ENCODE measurements at regions not wholly inside any gene's neighbourhood (a gene's known extent, or its start where the extent isn't known, plus 50 kb on each side); places are given as distances from the start of the nearest gene placed in this dataset.

- H3K36me3 ChIP-seq: no peaks in the 10 kb centered on the region
- no peaks in the 10 kb centered on the region for H3K9me3 ChIP-seq
- no peaks in the 10 kb centered on the region for H3K4me1 ChIP-seq (replicated peaks)
- intact Hi-C loops (cut with DNase I): no loop called here
- no peak overlapping the region for H3K27ac ChIP-seq
- WGBS: 88% methylated on average over 4 of the region's 4 CpGs
- H3K4me3 ChIP-seq: no peak overlapping the region
- no peak for TF ChIP-seq POLR2AphosphoS5 (IDR thresholded peaks at IDR 0.05)
- TF ChIP-seq, protein P1, sequence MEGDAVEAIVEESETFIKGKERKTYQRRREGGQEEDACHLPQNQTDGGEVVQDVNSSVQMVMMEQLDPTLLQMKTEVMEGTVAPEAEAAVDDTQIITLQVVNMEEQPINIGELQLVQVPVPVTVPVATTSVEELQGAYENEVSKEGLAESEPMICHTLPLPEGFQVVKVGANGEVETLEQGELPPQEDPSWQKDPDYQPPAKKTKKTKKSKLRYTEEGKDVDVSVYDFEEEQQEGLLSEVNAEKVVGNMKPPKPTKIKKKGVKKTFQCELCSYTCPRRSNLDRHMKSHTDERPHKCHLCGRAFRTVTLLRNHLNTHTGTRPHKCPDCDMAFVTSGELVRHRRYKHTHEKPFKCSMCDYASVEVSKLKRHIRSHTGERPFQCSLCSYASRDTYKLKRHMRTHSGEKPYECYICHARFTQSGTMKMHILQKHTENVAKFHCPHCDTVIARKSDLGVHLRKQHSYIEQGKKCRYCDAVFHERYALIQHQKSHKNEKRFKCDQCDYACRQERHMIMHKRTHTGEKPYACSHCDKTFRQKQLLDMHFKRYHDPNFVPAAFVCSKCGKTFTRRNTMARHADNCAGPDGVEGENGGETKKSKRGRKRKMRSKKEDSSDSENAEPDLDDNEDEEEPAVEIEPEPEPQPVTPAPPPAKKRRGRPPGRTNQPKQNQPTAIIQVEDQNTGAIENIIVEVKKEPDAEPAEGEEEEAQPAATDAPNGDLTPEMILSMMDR (IDR thresholded peaks at IDR 0.05): no peak
- DNase-seq (ENCODE audit: low spot score): no peak
- no peaks in the 10 kb centered on the region for H3K27me3 ChIP-seq (replicated peaks; ENCODE audit: insufficient read depth)
Observed at GRCh38 chr13:40208517-40208916, 457.9 kb downstream of the FOXO1 start.

GRCh38 chr13:40210865-40211585 is 455.4 kb downstream of the FOXO1 start:
- intact Hi-C loops (cut with DNase I): no loop called here

GRCh38 chr13:40211586-40211968 is 454.9 kb downstream of the FOXO1 start:
- TF ChIP-seq POLR2AphosphoS5 (IDR thresholded peaks at IDR 0.05): no peak
- TF ChIP-seq POLR2A (IDR thresholded peaks at IDR 0.05): no peak
- TF ChIP-seq, protein P1 (IDR thresholded peaks at IDR 0.05): no peak
- intact Hi-C loops (cut with DNase I): no loop called here
- 89% methylated on average over 3 of the region's 3 CpGs for WGBS

More at GRCh38 chr13:40210865-40211585, 455.4 kb downstream of the FOXO1 start:
- H3K4me3 ChIP-seq: no peak overlapping the region
- 52% methylated on average over 4 of the region's 4 CpGs for WGBS
- no peaks in the 10 kb centered on the region for H3K9me3 ChIP-seq
- no peaks in the 10 kb centered on the region for H3K4me1 ChIP-seq (replicated peaks)
- H3K27me3 ChIP-seq (replicated peaks; ENCODE audit: insufficient read depth): no peaks in the 10 kb centered on the region
- no peak overlapping the region for H3K27ac ChIP-seq
- TF ChIP-seq POLR2A (IDR thresholded peaks at IDR 0.05) (no peak), POLR2AphosphoS5 (IDR thresholded peaks at IDR 0.05) (no peak)
- TF ChIP-seq, protein P1 (IDR thresholded peaks at IDR 0.05): no peak
- no peaks in the 10 kb centered on the region for H3K36me3 ChIP-seq
- no peak for DNase-seq (ENCODE audit: low spot score)

GRCh38 chr13:40213779-40214178 is 452.7 kb downstream of the FOXO1 start:
- Histone ChIP-seq H3K4me3 (no peak overlapping the region), H3K27me3 (replicated peaks; ENCODE audit: insufficient read depth) (no peaks in the 10 kb centered on the region), H3K4me1 (replicated peaks) (no peaks in the 10 kb centered on the region), H3K9me3 (no peaks in the 10 kb centered on the region), H3K27ac (no peak overlapping the region), H3K36me3 (no peaks in the 10 kb centered on the region)
- intact Hi-C loops (cut with DNase I): no loop called here
- TF ChIP-seq, protein P1 (IDR thresholded peaks at IDR 0.05): no peak
- no peak for DNase-seq (ENCODE audit: low spot score)

More at GRCh38 chr13:40211586-40211968, 454.9 kb downstream of the FOXO1 start:
- no peaks in the 10 kb centered on the region for H3K4me1 ChIP-seq (replicated peaks)
- no peaks in the 10 kb centered on the region for H3K9me3 ChIP-seq
- no peaks in the 10 kb centered on the region for H3K27me3 ChIP-seq (replicated peaks; ENCODE audit: insufficient read depth)
- H3K27ac ChIP-seq: no peak overlapping the region
- no peak for DNase-seq (ENCODE audit: low spot score)
- no peaks in the 10 kb centered on the region for H3K36me3 ChIP-seq
- H3K4me3 ChIP-seq: no peak overlapping the region

- 94% methylated on average over 1 of the region's 1 CpG for WGBS
- intact Hi-C loops (cut with DNase I): no loop called here
- TF ChIP-seq, protein P1 (IDR thresholded peaks at IDR 0.05): no peak
- no peak for TF ChIP-seq POLR2AphosphoS5 (IDR thresholded peaks at IDR 0.05)
- Histone ChIP-seq H3K27ac (no peak overlapping the region), H3K4me1 (replicated peaks) (no peaks in the 10 kb centered on the region), H3K9me3 (no peaks in the 10 kb centered on the region), H3K4me3 (no peak overlapping the region), H3K36me3 (no peaks in the 10 kb centered on the region), H3K27me3 (replicated peaks; ENCODE audit: insufficient read depth) (no peaks in the 10 kb centered on the region)
- no peak for DNase-seq (ENCODE audit: low spot score)
Observed at GRCh38 chr13:40215311-40215710, 451.1 kb downstream of the FOXO1 start.
